Fibroblast of lung (primary cell): ENCODE measurements at regions not wholly inside any gene's neighbourhood (a gene's known extent, or its start where the extent isn't known, plus 50 kb on each side); places are given as distances from the start of the nearest gene placed in this dataset.
A peak's percentile ranks its signal among the peaks of the same experiment; 100 is the strongest.
"Not testable (repeated sequence)": the region's sequence is repeated elsewhere in the genome, so short reads cannot be mapped to it uniquely, and the experiment has no call there.

Source experiments
- DNase-seq, 2 donors: peaks; one replicate each; pipeline versions ENCODE4 v3.0.0 to v3.0.0-alpha.2; 2010; ENCODE audit warnings: low read depth in 2 of 2
- H2AFZ ChIP-seq: 2 replicates; pipeline ENCODE4 v1.5.1; 2012; ENCODE audit warnings: low read length, control low read depth, inconsistent platforms
- H3K27ac ChIP-seq: 2 replicates; pipeline ENCODE4 v1.5.1; 2011; ENCODE audit warnings: low read length, control low read depth; ENCODE audit not compliant: insufficient read depth
- H3K27me3 ChIP-seq: 2 replicates; pipeline ENCODE4 v1.5.1; 2011; ENCODE audit warnings: mild to moderate bottlenecking, low read length; ENCODE audit not compliant: control insufficient read depth, insufficient read depth
- H3K36me3 ChIP-seq: 2 replicates; pipeline ENCODE4 v1.5.1; 2011; ENCODE audit warnings: low read length; ENCODE audit not compliant: control insufficient read depth, insufficient read depth
- H3K4me1 ChIP-seq: 2 replicates; pipeline ENCODE4 v1.5.1; 2011; ENCODE audit warnings: low read length; ENCODE audit not compliant: control insufficient read depth, insufficient read depth; ENCODE audit errors: extremely low read depth
- H3K4me2 ChIP-seq: 2 replicates; pipeline ENCODE4 v1.5.1; 2011; ENCODE audit warnings: low read length, control low read depth; ENCODE audit not compliant: insufficient read depth; ENCODE audit errors: extremely low read depth
- H3K4me3 ChIP-seq, 4 experiments: fragments of 200-600 bp in 1 of 4; sonication (generic) in 1 of 4; replicated peaks in 1 of 4; 2 replicates each; pipeline ENCODE4 v1.5.1; 2011 to 2016; ENCODE audit warnings: low read length in 4 of 4, low read depth in 3 of 4, mild to moderate bottlenecking in 3 of 4, control low read depth in 2 of 4, inconsistent platforms in 1 of 4, mixed read lengths in 1 of 4; ENCODE audit not compliant: insufficient read depth in 1 of 4; ENCODE audit errors: control extremely low read depth in 1 of 4
- H3K79me2 ChIP-seq: 2 replicates; pipeline ENCODE4 v1.5.1; 2012; ENCODE audit warnings: mild to moderate bottlenecking, low read length, inconsistent platforms; ENCODE audit not compliant: control insufficient read depth, insufficient read depth
- H3K9ac ChIP-seq: 2 replicates; pipeline ENCODE4 v1.5.1; 2011; ENCODE audit warnings: mild to moderate bottlenecking, low read length, control low read depth; ENCODE audit not compliant: insufficient read depth
- H3K9me3 ChIP-seq: 2 replicates; pipeline ENCODE4 v1.5.1; 2012; ENCODE audit warnings: low read depth, low read length; ENCODE audit not compliant: control insufficient read depth, insufficient read depth
- H4K20me1 ChIP-seq: 2 replicates; pipeline ENCODE4 v1.5.1; 2011; ENCODE audit warnings: low read length; ENCODE audit not compliant: control insufficient read depth, insufficient read depth; ENCODE audit errors: extremely low read depth

- not testable (repeated sequence) for H3K36me3 ChIP-seq, H3K9me3 ChIP-seq, H3K27me3 ChIP-seq, H3K27ac ChIP-seq, H3K4me1 ChIP-seq, H4K20me1 ChIP-seq, H3K79me2 ChIP-seq, H3K9ac ChIP-seq
- peak overlapping the region; percentile 44 for H3K4me2 ChIP-seq
- peak overlapping the region in 2 of 4 experiments; percentile 36 to 44 for H3K4me3 ChIP-seq
- peak overlapping the region; percentile 22 for H2AFZ ChIP-seq
- DNase-seq, result peak in 1 of 2 donors; percentile 8
These were observed 97.8 kb downstream of the ALG1L2 start for GRCh38 chr3:130179353-130179970.

- not testable (repeated sequence) for H3K4me3 ChIP-seq, H2AFZ ChIP-seq, H3K27ac ChIP-seq, H3K9me3 ChIP-seq, H3K27me3 ChIP-seq, H3K79me2 ChIP-seq, H3K9ac ChIP-seq, DNase-seq, H3K4me1 ChIP-seq, H3K4me2 ChIP-seq, H4K20me1 ChIP-seq, H3K36me3 ChIP-seq
These were observed 100.8 kb downstream of the ALG1L2 start for GRCh38 chr3:130182475-130182874.

- H3K36me3 ChIP-seq, H3K9ac ChIP-seq, H3K27ac ChIP-seq, DNase-seq, H3K27me3 ChIP-seq, H2AFZ ChIP-seq, H3K4me1 ChIP-seq, H3K9me3 ChIP-seq, H4K20me1 ChIP-seq, H3K4me3 ChIP-seq, H3K4me2 ChIP-seq, H3K79me2 ChIP-seq: not testable (repeated sequence)
These were observed 102.1 kb downstream of the ALG1L2 start for GRCh38 chr3:130183689-130184088.

- H3K4me3 ChIP-seq, H2AFZ ChIP-seq, H3K27ac ChIP-seq, H4K20me1 ChIP-seq, H3K9ac ChIP-seq, H3K36me3 ChIP-seq, H3K9me3 ChIP-seq, H3K79me2 ChIP-seq, H3K4me1 ChIP-seq, DNase-seq, H3K4me2 ChIP-seq, H3K27me3 ChIP-seq: not testable (repeated sequence)
These were observed 102.8 kb downstream of the ALG1L2 start for GRCh38 chr3:130184152-130185024.

GRCh38 chr3:130201272-130201671, 119.6 kb downstream of the ALG1L2 start:
- DNase-seq, H3K36me3 ChIP-seq, H3K4me1 ChIP-seq, H3K27ac ChIP-seq, H4K20me1 ChIP-seq, H3K9ac ChIP-seq, H3K79me2 ChIP-seq, H3K9me3 ChIP-seq, H3K27me3 ChIP-seq, H3K4me2 ChIP-seq, H3K4me3 ChIP-seq, H2AFZ ChIP-seq: not testable (repeated sequence)

GRCh38 chr3:130203633-130204032, 122.0 kb downstream of the ALG1L2 start:
- not testable (repeated sequence) for H3K4me3 ChIP-seq, H3K9ac ChIP-seq, H3K79me2 ChIP-seq, H3K4me1 ChIP-seq, H4K20me1 ChIP-seq, H3K36me3 ChIP-seq, H3K27me3 ChIP-seq, H3K9me3 ChIP-seq, H2AFZ ChIP-seq, H3K27ac ChIP-seq, H3K4me2 ChIP-seq, DNase-seq
